CD4-positive, alpha-beta T cell treated with Interleukin-10 for 1 hour (primary cell): ENCODE measurements at regions not wholly inside any gene's neighbourhood (a gene's known extent, or its start where the extent isn't known, plus 50 kb on each side); places are given as distances from the start of the nearest gene placed in this dataset.

Source experiments
- DNase-seq: peaks from one replicate; pipeline ENCODE4 v3.0.0-alpha.2; 2020

GRCh38 chr16:8519179-8519578 lies 71.1 kb downstream of the TMEM114 start:
- no peak for DNase-seq

DNA sequence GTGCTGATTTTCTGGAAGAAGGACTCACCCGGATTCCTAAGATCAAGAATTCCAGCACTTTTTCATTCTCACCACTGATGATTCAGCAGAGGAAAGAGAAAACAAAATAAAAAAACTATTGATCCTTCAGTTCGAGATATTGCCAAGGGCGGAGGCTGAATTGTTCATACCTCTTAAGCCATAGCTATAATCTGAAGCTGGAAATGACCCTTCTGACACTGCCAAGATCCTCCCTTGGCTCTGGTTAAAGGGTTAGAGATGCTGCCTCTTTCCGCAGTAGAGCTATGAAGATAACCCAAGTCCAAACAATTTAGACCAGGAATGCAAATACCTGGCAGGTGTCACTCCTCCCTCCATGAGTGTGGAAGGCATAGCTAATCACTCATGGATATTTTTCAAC lies 73.0 kb downstream of the TMEM114 start:
- DNase-seq: no peak

GRCh38 chr16:8516471-8516870 lies 73.8 kb downstream of the TMEM114 start:
- DNase-seq: no peak

DNA sequence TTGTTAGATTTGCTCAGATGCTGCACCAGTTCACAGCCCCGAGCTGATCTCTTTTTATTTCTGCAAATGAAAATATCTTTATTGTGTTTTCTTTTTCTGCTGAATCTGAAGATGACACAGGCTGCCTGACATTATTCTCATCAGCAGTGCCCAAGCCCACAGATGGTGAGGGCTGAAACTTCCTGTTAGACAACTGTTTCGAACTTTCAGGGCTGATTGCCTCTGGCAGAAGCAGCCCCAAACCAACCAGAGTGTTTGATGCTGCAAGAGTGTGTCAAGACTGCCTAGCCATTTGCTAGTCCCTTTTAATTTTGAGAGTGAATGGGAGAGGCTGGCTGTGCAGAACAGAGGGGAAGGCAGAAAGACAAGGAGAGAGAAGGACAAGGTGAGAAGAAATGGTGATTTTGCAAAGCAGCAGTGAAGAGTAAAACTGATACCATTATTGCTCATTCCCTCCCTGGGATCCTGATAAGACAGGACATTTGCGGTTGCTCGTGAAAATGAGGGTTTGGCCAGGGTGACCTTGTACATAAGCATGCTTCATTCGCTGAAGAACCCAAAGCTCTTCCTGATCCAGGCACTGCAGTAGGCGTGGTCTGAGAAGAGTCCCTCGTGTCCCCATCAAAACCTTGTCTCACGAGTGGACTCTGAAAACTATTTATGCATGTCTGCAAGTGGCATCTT lies 77.2 kb downstream of the TMEM114 start:
- no peak for DNase-seq

GRCh38 chr16:8511464-8511863 lies 78.8 kb downstream of the TMEM114 start:
- no peak for DNase-seq

DNA sequence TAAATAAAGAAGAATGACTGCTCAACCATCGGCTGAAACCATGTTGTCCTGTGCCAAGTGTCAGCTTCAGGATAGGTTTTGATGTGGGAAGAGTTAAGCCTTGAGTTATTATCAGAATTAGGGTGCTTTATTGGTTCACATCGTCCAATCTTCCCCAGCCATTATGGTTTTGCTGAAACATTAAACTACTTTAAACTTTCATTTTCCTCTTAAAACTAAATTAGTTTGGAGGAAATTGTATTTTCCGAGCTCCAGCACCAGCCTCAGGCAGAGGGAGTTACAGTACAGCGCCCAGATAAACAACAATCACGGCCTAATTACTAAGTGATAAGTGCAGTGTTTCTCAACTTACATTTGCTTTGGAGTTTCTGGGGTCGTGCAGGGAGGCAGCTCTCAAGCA lies 80.2 kb downstream of the TMEM114 start:
- no peak for DNase-seq

DNA sequence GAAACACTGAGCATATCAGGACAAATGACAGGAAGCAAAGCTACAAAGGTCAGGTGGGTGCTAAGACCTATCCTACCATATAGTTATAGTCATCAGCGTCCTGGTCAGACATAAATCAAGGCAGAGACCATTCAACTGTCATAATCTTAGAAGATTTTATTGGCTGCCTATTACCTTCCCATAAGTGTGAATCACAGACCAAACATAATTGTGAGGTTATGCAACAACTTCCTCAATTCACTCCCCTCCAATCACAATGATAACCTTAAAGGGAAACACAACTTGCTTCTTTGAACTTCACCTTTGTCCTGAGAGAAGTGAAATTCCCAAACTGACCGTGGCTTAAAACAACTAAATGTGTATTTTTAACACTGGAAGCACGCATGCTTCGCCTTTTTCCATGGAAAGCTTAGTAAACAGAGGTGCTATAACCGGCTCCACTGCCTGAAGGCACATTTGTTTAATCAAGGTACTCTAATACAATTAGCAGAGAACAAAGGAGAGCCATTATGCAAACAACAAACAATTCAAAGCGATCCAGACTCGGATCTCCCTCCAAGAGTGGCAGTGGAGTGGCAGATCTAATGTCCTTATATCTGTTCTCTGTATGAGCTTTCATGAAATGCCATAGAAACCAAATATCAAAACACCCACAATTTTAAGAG lies 84.9 kb downstream of the TMEM114 start:
- DNase-seq: no peak

DNA sequence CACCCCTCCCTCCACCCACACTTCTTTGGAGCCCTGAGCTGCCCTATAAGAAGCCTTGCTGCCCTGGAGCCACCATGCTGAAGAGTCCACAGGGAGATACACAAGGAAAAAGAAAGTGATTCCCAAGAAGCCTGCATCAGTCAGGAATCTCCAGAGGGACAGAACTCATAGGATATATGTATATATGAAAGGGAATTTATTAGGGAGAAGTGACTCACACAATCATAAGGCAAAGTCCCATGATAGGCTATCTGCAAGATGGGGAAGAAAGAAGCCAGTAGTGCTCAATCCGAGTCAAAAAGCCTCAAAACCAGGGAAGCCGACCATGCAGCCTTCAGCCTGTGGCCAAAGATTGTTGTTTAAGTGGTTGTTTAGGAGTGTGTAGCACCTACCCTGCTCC lies 87.9 kb downstream of the TMEM114 start:
- DNase-seq: no peak

DNA sequence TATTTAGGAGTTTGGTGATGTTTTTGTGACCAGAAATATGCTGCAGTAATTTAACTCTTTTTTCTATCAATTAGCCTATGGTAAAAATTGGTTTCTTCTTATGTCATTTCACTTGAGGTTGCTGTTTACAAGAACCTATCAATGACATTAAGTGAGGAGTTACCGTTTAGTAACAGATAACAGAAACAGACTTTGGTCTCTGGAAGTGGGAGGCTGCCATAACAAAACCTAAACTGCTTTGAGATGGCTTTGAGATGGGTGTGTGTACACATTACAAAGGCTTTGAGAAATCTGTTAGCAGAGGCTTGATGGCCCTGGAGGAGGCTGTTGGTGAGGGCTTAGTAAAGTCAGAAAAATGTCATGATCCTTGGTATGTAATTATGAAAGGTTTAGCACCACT lies 90.0 kb downstream of the TMEM114 start:
- no peak for DNase-seq

GRCh38 chr16:8496364-8496763 lies 93.9 kb downstream of the TMEM114 start:
- DNase-seq: no peak

- DNase-seq: no peak
These were observed 96.3 kb downstream of the TMEM114 start for GRCh38 chr16:8493972-8494371.

GRCh38 chr16:8492690-8493089 lies 97.6 kb downstream of the TMEM114 start:
- DNase-seq: no peak

DNA sequence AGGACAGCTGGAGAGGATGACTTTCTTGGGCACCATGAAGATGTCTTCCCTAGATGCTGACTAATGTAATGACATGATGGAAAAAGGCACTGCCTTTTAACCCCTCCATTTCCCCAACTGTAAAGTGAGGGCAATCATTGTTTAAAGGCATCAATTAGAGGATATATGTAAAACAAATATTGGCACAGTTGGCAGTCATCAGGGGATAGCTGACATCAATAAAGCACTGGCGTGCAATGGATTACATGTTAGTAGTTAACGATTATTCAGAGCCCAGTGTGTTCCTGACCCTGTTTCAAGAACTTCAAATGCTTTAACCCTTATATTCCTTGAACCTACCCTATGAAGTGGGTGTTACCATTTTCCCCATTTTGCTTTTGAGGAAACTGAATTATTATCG lies 100.7 kb downstream of the TMEM114 start:
- no peak for DNase-seq

DNA sequence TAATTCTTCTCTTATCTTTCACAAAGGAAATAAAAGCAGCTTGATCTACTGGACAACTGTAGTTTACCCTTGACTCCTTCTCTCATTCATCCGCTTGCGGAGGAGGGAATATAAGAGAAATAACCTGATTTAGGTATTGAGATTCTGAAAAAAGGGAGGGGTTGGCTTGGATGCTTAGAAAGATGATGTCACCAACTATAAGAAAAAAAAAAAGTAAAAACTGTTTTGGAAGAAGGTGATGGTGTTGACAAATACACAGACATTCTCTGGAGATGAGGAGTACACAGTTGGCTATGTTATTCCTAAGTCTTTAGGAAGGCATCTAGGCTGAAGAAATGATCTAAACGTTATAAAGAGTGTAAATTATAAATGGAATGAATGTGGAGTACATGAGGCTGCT lies 103.3 kb downstream of the TMEM114 start:
- no peak for DNase-seq

GRCh38 chr16:8483396-8483795 lies 106.9 kb downstream of the TMEM114 start:
- no peak for DNase-seq

GRCh38 chr16:8481810-8482209 lies 108.5 kb downstream of the TMEM114 start:
- DNase-seq: no peak

DNA sequence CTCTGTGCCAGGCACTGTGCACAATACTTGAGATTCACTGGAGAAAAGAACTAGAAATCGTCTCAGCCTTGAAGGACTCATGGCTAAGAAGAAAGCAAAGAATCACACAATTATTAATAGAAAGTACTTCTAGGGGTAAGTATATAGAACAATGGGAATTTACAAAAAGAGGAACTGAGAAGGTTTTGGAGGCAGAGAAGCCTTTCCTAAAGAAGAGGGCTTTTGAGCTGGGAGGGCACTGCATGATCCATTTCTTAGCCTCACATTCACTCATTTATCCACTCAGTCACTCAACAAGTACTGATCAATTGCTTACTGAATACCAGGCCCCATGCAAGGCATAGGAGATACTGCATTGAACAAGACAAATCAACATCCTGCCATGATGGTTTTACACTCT lies 113.5 kb downstream of the TMEM114 start:
- no peak for DNase-seq

DNA sequence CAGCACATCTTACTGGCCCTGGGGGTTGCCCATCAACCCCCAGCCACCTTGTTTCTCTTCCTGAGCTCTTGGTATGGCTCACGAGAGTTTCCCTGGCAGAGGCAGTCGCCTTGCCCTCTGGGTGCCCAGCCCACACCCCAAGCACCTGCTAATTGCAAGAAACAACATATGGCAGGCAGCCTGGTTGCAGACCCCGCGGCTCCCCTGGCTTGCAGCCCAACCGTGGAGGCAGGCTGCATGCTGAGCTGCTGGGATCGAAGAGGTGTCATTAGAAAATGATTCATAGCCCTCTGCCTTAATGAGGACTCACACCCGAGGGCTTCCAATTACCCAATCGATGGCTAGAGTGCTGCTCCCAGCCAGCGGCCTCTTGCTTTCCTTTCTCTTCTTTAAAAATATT lies 115.7 kb downstream of the TMEM114 start:
- DNase-seq: no peak

- no peak for DNase-seq
These were observed 121.1 kb downstream of the TMEM114 start for GRCh38 chr16:8469102-8469778.

DNA sequence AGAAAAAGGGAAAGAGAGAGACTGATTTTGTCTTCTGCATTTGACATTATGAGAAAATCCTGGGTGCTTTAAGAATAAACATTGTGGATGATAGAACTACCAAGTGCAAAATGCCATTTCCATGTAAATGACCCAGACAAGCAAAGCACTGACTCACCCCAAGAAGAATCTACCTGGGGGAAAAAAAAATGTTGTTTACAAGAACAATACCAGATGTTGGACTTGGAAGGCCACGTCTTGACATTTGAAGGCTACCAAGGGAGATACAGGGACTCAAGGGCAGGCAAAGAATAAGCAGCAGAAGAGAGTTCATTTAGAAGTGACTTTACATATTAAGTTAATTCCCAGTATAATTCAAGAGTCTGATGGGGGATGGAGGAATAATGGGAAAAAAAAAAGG lies 125.3 kb downstream of the TMEM114 start:
- DNase-seq: no peak

DNA sequence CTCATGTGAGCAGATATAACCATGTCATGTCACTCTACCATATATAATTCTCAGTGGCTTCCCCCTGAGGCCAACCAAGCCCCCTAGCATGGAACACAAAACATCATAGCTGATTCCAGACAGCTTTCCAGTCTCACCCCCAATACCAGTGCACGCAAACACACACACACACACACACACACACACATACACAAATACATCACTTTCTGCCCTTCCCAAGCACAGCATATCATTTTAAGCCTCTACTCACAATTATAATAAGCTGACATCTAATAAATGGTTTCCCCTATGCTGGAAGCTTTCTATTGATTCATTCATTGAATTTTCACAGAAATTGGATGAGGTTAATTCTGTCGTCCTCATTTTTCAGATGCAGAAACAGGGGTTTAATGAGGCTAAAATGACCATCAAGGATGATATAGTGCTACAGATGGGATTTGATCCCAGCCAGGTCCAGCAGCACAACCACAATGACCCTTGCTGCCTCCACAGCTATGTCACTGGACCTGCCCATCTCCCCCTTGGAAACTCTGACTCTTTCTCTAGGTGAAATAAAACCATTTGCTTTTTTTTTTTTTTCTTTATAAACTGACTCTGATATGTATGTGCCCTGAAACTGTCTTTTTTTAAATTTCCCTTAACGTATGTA lies 131.1 kb downstream of the TMEM114 start:
- DNase-seq: no peak

DNA sequence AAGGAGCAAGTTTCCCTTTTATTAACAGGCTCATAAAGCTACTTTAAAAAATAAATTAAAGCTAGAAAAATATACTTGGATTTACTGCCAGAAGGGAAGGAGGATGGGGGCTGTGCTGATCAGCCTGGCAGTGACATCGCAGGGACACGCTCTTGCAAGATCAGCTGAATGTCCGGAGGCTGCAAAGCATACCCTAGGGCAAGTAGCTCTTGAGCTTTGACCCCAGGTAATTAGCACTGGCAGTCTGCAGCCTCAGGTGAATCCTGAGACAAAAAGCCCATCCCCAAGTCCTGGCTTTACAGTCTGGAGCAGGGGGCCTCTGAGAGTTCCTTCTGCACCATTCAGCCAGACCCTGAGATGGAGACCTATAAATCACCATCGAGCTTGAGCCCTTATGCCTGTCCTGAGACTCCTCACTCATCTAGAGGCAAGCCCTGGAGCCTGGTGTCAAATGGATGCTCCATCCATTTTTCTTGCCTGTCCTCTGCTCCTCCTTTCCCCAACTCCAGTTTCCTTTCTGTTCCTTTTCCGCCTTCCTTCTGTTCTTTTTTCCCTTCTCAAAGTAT lies 131.7 kb downstream of the TMEM114 start:
- no peak for DNase-seq

DNA sequence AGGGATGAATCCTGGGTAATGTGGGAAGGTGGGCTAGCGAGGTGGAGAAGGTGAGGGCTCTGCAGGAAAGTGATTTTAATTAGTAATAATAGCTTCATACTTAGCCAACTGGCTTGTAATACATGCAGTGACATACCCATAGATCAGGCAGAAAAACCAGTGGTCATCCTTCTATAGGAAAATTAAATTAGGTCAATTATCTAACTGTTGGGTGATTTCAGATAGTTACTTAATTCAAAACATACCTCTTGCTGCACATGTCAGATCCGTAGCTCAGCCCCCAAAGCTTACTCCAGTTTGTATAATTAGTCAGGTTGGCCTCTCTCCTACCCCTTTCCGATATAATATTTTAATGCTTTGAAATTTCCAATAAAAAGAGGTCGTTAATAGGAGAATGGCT lies 137.0 kb downstream of the TMEM114 start:
- DNase-seq: no peak

- no peak for DNase-seq
These were observed 137.4 kb downstream of the TMEM114 start for GRCh38 chr16:8452941-8453340.
